Ureter (tissue), 1 donor: ENCODE measurements at regions not wholly inside any gene's neighbourhood (a gene's known extent, or its start where the extent isn't known, plus 50 kb on each side); places are given as distances from the start of the nearest gene placed in this dataset.
"Not testable (repeated sequence)": the region's sequence is repeated elsewhere in the genome, so short reads cannot be mapped to it uniquely, and the experiment has no call there.

Source experiments
- DNase-seq: peaks from one replicate; pipeline ENCODE4 v3.0.0-alpha.2; 2020; ENCODE audit warnings: low spot score
- donor health status: DM: yes; HTN: yes; CAD: no.

DNA sequence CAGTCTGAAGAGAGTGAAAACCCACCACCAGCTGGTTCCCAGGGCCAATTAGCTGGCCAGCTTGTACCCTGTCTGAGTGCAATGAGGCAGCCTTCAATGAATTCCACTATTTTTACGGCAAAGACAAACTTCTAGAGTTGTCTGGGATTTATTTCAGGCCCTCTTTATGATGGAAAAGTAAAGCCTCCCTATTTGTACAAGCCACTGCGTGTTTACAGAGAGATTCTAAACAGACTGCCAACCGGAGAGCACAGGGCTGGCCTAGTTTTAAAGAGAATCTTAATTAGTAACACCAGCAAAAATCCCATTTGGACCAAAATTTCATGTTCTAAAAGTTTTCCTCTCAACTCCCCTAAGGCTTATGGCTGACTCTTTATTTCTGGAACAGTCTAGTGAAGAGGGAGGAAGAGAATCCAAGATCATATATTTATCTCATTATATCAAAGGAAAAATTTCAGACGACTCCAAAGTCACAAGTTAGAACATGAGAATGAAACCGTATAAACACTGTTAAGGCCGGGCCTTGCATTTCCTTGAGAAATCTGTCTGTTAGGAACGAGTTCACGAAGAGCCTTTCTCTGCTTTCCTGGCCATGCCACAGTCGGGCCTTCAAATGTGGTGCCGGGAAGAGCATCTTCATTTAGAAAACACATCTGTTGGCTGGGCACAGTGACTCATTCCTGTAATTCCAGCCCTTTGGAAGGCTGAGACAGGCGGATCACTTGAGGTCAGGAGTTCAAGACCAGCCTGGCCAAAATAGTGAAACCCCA lies 724.6 kb upstream of the NRP1 start:
- no peak for DNase-seq

DNA sequence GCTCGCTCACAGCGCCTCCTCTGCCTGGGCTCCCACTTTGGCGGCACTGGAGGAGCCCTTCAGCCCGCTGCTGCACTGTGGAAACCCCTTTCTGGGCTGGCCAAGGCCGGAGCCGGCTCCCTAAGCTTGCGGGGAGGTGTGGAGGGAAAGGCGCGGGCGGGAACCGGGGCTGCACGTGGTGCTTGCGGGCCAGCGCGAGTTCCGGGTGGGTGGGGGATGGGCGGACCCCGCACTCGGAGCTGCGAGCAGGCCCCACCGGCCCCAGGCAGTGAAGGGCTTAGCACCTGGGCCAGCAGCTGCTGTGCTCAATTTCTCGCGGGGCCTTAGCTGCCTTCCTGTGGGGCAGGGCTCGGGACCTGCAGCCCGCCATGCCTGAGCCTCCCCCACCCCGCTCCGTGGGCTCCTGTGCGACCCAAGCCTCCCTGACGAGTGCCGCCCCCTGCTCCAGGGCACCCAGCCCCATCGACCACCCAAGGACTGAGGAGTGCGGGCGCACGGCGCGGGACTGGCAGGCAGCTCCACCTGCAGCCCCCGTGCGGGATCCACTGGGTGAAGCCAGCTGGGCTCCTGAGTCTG lies 721.0 kb upstream of the NRP1 start:
- DNase-seq: not testable (repeated sequence)

DNA sequence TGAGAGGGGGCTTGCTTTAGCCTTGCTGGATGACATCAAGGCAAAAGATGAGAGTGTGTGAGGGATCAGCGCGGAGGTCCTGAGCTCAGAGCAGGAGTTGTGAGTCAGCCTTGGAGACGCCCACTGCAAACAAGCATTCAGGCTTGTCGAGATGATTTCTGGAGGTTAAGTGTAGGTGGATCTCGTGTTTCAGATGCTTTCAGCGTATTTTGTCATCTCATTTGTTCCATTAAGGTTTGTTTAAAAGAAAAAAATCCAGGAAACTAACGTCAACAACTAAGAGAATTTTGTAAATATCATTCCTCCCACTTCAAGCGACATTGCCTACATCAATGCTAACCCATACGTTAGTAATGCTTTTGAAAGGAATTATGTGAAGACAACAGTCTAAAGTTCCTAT lies 715.4 kb upstream of the NRP1 start:
- no peak for DNase-seq

DNA sequence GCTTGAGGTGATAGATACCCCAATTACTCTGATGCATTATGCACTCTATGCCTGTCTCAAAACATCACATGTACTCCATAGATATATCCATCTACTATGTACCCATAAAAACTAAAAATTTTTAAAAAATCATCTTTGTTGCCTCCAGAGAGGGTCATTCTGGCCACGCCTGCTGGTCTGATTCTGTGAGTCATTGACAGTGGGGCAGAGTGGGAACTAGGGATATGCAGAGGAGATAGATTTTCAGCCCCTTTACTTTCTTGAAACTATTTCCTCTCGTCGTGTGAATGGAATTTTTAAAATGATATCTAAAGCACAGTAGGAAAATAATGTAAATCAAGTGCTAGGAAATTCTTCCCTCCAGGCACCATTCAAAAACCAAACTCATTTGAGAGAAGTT lies 715.0 kb upstream of the NRP1 start:
- DNase-seq: no peak

DNA sequence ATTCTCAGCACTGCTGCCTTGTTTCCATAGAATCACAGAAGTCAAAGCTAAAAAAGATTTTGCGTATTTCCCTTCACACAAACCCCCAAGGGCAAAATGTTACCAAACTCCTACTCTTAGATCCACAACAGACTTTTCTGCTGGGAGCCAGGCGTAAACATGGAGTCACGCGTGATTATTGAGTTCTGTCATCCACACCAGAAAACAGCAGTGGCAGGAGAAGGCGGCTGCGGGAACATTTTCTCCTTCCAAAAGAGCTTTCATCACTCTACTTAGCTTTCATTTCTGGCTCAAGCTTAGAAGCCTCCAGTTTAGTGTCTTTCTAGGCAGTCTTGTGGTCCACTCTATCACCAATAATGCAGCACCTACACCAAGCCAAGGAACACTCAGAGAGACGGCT lies 712.9 kb upstream of the NRP1 start:
- DNase-seq: no peak

DNA sequence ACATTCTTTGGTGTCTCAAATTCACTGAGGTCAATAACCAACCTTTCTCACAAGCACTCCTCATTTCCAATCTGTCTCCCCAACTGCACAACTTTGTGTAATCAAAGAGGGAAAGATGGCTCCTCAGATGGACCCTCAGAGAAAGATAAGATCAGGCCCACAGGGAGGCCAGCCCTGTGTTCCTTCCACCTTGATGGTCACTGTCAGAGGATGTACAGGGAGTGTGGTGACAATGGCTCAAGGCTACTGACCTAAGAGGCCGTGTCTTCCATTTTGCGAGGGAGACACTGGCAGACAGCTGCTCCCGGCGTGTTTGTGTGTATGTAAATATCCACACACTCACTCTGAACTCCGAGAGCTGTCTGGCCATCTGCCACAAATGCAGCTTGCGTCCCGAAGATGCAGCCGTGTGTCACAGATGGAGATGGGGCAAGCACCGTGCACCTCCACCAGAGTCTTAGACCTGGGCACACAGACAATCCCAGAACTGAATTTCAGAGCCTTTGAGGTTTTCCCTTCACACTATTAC lies 712.1 kb upstream of the NRP1 start:
- no peak for DNase-seq

DNA sequence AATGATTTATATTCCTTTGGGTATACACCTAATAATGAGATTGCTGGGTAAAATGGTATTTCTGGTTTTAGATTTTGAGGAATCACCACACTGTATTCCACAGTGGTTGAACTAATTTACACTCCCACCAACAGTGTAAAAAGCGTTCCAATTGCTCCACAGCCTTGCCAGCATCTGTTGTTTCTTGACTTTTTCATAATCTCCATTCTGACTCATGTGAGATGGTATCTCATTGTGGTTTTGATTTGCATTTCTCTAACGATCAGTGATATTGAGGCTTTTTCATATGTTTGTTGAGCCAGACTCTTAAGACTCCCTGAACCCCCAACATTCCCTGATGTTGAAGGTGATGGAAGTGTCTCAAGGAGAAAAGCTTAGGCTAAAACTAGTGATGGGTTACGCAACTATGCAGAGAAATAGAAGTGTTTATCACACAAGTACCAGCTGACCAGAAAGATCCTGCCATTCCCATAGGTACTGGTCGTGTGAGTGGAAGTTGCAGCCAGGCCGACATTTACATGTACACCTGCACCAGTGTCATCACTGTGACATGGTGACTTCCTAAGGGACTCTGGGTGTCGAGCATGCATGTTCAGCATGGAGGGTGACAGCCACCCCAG lies 711.2 kb upstream of the NRP1 start:
- DNase-seq: no peak

DNA sequence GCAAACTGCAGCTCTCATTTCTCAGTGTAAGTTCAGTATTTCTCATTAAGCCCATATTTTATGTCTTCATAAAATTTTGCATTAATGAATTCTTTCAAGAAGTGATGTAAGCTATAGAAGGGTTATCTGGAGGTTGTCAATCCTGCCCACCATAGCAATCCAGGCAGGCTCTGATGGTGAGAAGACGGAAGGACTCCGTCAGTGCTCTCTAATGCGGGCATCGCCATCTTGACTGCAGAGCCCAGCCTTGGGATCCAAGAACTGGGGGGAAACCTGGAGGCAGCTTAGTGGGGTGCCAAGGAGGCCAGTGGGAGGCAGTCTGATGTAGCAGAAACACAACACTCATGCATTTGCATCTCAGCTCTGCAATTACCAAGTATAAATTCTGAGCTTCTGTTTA lies 707.4 kb upstream of the NRP1 start:
- no peak for DNase-seq

DNA sequence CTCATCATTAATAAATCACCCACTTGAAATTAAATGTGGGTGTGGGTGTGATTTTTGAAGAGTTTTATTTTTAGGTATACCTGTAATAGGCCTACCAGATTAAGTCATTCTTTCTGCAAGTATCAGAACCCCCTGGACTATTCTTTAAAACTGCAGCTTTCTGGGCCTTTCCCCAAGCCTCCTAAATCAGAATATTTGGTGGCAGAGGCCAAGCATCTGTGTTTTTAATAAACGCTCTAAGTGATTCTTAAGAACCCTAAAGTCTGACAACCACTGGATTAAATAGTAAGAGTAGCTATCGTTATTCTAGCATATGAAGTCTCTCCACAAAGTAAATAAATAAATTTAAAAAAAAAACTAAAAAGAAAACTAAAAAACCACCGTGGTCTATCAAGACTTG lies 703.0 kb upstream of the NRP1 start:
- DNase-seq: no peak

DNA sequence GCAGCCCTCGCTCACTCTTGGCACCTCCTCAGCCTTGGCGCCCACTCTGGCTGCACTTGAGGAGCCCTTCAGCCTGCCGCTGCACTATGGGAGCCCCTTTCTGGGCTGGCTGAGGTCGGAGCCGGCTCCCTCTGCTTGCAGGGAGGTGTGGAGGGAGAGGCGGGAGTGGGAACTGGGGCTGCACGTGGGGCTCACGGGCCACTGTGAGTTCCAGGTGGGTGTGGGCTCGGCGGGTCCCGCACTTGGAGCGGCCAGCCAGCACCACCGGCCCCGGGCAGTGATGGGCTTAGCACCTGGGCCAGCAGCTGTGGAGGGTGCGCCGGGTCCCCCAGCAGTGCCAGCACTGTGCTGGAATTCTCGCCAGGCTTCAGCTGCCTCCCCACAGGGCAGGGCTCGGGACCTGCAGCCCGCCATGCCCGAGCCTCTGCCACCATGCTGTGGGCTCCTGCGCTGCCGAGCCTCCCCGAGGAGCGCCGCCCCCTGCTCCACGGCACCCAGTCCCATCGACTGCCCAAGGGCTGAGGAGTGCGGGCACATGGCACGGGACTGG lies 700.8 kb upstream of the NRP1 start:
- not testable (repeated sequence) for DNase-seq

DNA sequence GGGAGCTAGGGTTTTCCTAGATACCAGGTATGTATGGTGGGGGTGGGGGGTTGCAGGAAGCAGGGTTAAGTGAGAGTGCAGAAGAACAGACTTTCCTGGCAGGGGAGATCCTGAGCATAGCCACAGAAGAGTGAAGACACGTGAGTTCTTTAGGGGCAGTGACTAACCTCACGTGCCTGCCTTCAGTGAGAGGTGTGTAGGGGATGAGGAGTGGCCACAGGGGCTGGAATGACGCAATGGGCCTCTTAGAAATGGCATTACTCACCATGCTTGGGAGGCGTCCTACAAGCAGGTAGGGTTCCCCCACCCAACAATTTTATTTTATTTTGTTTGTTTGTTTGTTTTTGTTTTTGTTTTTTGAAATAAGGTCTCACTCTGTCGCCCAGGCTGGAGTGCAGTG lies 698.6 kb upstream of the NRP1 start:
- DNase-seq: no peak

DNA sequence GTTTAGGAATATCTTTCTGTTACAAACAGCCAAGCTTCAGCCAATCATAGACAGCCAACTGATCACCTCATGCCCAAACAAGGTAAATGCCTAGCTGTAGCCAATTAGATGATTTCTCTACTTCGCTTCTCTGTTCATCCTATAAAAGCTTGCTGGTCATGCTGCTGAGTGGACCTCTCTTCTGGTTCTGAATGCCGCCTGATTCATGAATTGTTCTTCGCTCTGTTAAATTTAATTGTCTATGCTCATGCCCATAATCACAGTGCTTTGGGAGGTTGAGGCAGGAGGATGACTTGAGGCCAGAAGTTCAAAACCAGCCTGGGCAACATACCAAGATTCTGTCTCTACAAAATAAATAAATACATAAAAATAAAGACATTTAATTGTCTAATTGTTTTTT lies 698.1 kb upstream of the NRP1 start:
- no peak for DNase-seq

DNA sequence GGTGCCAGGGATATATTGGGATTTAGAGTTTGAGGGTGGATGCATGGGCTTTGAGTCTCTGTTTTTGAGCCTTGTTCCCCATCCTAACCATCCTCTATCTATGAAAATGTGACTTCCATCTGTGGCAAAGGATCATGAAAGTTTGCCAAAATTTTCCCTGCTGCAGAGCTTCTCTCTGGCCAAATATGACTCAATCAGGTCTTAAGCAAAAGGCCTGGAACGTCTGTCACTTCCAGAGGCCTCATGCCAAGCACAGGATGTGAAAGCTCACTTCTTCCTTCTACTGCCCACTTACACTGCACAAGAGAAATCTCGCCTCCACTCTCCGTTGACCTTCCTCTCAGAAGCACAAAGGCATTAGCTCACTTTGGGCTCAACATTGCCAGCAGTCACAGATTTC lies 696.9 kb upstream of the NRP1 start:
- peak; percentile 61 for DNase-seq

DNA sequence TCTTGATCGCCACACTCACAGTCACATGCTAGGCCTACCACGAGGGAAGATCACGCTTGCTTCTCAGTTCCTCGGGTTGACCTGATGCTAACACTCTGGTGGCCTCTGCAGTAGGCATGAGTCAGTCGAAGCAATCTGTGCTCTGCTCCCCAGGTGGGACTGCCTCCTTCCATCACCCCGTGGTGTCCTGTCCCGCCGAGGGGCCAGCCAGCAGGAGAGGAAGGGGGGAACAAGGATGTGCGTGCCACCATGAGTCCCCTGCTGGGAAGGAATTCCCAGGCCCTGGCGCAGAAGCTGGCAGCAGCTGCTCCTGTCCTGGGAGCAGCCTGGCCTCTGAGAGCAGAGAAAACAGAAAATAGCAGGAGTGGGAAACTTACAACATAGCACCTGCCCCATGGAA lies 695.0 kb upstream of the NRP1 start:
- no peak for DNase-seq

DNA sequence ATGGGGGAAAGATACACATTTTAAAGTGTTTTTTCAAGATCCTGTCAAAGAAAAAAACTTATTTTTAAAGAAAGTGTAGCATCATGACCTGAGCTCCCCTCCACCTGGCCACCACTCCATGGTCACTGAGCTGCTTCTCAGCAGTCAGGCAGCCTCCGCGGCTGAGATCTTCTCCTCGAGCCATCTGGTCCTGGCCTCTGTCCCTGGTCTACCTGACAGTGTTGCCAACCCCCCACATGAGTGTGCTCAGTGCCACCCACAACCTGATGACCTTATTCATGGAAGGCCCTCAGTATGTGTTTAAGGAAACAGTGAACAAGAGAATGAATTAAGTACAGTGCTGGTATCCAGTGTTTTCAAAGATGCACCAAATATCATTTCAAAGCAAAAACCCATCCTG lies 694.5 kb upstream of the NRP1 start:
- no peak for DNase-seq

DNA sequence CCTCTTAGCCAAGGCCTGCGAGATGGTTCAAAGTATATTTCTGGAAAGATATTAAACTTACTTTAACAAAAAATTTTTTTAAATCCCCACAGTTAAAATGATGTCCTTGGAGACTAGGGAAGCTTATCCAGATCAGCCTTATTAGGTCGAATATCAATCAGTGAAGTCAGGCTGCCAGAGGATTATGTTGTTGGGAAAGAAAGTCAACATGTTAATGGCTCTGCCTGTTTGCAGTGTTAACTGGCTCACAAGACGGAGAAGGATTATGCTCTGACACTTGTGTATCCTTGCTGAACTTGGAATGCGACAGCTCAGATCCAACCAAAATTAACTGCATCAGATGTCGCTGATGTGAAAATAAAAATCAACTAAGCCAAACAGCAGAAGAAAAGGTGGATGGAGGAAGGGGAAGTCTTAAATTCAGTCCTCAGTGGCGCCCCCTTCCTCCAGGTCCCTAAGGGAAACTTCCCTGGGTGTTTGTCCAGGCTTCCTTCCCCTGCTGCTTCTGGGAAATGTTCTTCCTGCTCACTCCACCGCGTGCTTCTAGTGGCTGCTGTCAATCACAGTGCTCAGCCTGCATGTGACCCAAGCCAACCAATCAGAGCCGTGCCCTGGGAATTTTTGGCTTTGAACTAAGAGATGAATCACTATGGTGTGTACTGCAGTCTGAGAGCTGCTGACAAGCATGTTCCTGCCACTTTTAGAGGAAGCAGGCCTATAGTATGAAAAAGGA lies 690.4 kb upstream of the NRP1 start:
- DNase-seq: no peak

DNA sequence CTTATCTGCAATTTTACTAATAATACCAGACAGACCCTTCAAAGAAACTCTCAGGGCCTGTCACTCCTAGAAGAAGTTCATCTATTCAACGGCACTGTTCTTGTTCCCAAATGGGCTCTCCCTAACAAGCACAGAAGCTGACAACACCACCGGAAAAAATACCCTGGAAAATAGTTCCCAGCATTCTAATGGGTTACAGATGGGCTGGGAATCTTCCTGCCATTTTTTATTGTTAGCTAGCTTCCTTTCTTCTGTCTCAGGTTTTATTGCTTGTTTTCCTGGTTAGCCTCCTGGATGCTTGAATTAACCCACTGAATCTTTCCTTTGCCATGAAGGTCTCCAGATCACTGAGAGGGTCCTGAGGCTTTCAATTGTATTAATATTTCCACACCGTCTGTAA lies 689.8 kb upstream of the NRP1 start:
- DNase-seq: no peak

DNA sequence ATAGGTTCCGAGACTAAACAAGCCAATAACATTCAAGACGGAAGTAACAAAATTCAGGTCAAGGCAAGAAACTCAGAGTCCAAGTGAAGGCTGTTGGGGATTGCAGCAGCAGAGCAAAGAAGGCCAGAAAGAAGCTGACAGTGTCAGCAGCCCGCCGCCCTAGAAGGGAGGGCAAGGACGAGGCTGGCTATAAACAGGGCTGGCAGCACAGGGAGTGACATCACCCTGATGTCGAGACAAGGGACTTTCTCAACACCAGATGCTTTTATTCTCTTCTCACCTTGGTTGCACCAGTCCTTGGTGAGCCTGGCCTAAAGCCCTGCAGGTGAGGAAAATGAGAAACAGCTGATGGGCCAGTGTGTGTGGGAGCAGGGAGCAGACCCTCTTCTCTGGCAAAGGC lies 687.7 kb upstream of the NRP1 start:
- DNase-seq: no peak

DNA sequence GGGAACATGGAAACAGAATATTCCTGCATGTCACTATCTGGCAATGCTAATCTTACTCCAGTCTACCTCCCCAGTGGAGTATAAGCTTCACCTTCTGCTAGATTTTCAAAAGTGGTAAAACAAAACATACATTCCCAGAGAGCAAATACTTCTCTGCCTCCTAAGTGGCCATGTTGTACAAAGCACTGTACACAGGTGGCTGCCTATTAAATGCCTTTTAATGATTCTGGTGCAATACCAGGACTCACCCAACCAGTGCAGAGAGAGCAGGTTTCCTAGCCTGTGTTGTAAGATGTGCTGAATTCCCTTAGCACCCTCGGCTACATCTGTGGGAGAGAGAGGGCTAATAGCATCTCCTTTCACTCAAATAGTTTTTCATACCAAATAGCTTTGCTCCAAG lies 684.3 kb upstream of the NRP1 start:
- DNase-seq: no peak

DNA sequence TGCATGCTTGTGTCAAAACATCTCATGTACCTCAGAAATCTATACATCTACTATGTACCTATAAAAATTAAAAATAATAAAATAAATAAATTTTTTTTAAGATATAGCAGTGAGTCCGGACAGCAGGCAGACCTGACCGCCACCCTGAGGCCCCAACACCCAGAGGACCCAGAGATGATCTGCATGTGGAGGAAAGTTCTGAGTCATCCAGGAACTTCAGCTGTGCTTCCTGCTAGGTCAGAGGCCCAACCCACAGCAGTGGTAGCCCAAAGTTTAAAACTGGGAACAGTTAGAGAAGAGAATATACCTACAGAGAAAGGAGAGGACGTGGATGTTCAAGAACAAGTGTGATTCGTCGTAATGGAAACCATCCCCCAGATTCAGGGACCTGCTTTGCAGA lies 683.7 kb upstream of the NRP1 start:
- DNase-seq: no peak

DNA sequence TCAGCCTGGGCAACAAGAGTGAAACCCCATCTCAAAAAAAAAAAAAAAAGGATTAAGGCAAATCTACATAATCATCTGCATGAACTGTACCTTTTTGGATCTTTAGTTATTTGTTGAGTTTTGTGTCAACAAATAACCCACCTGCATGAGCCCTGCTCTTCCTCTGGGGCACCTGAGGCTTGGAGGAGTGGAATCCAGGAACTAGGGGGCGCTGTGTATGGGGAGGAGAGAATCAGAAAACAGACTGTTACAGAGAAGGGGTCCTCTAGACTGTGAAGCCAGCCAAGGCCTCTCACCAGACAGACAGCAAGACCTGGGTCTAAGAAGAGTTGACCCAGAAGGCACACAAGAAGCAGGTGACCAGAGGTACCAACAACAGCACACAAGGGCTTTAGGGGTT lies 682.8 kb upstream of the NRP1 start:
- DNase-seq: no peak

DNA sequence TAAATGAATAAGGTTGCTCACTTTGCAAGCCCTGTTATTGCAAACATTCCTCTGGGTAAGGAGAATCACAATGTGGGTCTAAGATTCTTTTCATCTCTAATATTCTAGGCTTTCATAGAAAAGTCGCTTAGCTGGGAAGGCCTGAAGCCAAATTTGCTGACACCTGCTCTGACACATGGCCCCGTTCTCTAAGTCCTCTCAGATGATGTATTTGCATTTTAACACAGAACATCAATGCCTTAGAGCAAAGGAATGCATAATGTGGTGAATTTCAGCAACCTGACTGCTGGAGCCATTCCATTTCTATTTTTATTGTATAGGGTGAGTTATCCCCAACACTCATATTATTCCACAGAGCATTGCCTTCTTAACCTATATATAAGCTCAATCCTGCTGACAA lies 682.1 kb upstream of the NRP1 start:
- DNase-seq: no peak
